Natural killer cell treated with Interleukin-12 subunit alpha and Interleukin-12 subunit beta and Interleukin-15 and Interleukin-18, amount 100 ng/mL, for 72 hours (primary cell): ENCODE measurements at regions not wholly inside any gene's neighbourhood (a gene's known extent, or its start where the extent isn't known, plus 50 kb on each side); places are given as distances from the start of the nearest gene placed in this dataset.

Experiments
- ATAC-seq, 2 donors: fragments of 150-1000 bp; cut with Tn5 transposase in 1 of 2; sonication (Bioruptor Pico), chemical (Tn5 transposase) in 1 of 2; 2 replicates each; pipeline ENCODE4 v1.10.0; 2021
- DNase-seq: peaks from one replicate; pipeline ENCODE4 v3.0.0; 2022; ENCODE audit warnings: low spot score
- H3K27ac Mint-ChIP-seq, 2 donors: 1 replicate in 1 of 2; 2 replicates in 1 of 2; pipeline ENCODE4 v1.8.0; 2022; ENCODE audit warnings: mixed read lengths in 2 of 2, mild to moderate bottlenecking in 1 of 2, moderate library complexity in 1 of 2
- H3K27me3 Mint-ChIP-seq, 2 donors: 1 replicate in 1 of 2; 2 replicates in 1 of 2; pipeline ENCODE4 v1.8.0; 2022; ENCODE audit warnings: mixed read lengths in 2 of 2
- H3K36me3 Mint-ChIP-seq: one replicate; pipeline ENCODE4 v1.8.0; 2022; ENCODE audit warnings: mixed read lengths
- H3K4me1 Mint-ChIP-seq, 2 donors: 1 replicate in 1 of 2; 2 replicates in 1 of 2; pipeline ENCODE4 v1.8.0; 2022; ENCODE audit warnings: low read depth in 2 of 2, mixed read lengths in 2 of 2, mild to moderate bottlenecking in 1 of 2
- H3K4me3 Mint-ChIP-seq: one replicate; pipeline ENCODE4 v1.8.0; 2022; ENCODE audit warnings: mixed read lengths
- H3K9me3 Mint-ChIP-seq: 2 replicates; pipeline ENCODE4 v1.8.0; 2022; ENCODE audit warnings: mixed read lengths

- no peak for DNase-seq
These were observed 1531.6 kb downstream of the KCNT2 start for GRCh38 chr1:195076682-195077081.

GRCh38 chr1:195075973-195076372 lies 1532.3 kb downstream of the KCNT2 start:
- H3K36me3 Mint-ChIP-seq, result no peaks in the 10 kb centered on the region
- ATAC-seq (no peak), DNase-seq (no peak)
- no peak overlapping the region for H3K27ac Mint-ChIP-seq
- no peak overlapping the region for H3K4me3 Mint-ChIP-seq
- H3K27me3 Mint-ChIP-seq, result no peaks in the 10 kb centered on the region
- H3K9me3 Mint-ChIP-seq, result peaks cover 9% of the 10 kb centered on the region
- no peaks in the 10 kb centered on the region for H3K4me1 Mint-ChIP-seq

More at GRCh38 chr1:195076682-195077081, 1531.6 kb downstream of the KCNT2 start:
- Mint-ChIP-seq H3K9me3 (peaks cover 4% of the 10 kb centered on the region), H3K27me3 (no peaks in the 10 kb centered on the region), H3K36me3 (no peaks in the 10 kb centered on the region), H3K4me3 (no peak overlapping the region), H3K4me1 (no peaks in the 10 kb centered on the region), H3K27ac (no peak overlapping the region)
- ATAC-seq, result no peak

- Mint-ChIP-seq H3K9me3 (peaks cover 10% of the 10 kb centered on the region), H3K27me3 (no peaks in the 10 kb centered on the region), H3K4me1 (no peaks in the 10 kb centered on the region), H3K27ac (no peak overlapping the region), H3K36me3 (no peaks in the 10 kb centered on the region), H3K4me3 (no peak overlapping the region)
- ATAC-seq (no peak), DNase-seq (no peak)
These were observed 1536.8 kb downstream of the KCNT2 start for GRCh38 chr1:195071461-195071860.

- ATAC-seq, result no peak
- Mint-ChIP-seq H3K9me3 (peaks cover 3% of the 10 kb centered on the region), H3K4me3 (no peak overlapping the region), H3K27me3 (no peaks in the 10 kb centered on the region), H3K4me1 (no peaks in the 10 kb centered on the region), H3K27ac (no peak overlapping the region), H3K36me3 (peaks cover 4% of the 10 kb centered on the region)
- DNase-seq, result no peak
These were observed 1542.8 kb downstream of the KCNT2 start for GRCh38 chr1:195065437-195065836.

- ATAC-seq, result no peak
These were observed 1543.9 kb downstream of the KCNT2 start for GRCh38 chr1:195064358-195064757.

GRCh38 chr1:195054217-195054687 lies 1554.0 kb downstream of the KCNT2 start:
- DNase-seq (peak; percentile 49), ATAC-seq (no peak)
- H3K36me3 Mint-ChIP-seq, result no peaks in the 10 kb centered on the region
- peaks cover 18% of the 10 kb centered on the region for H3K9me3 Mint-ChIP-seq
- no peaks in the 10 kb centered on the region for H3K4me1 Mint-ChIP-seq
- H3K27me3 Mint-ChIP-seq, result no peaks in the 10 kb centered on the region
- H3K4me3 Mint-ChIP-seq, result no peak overlapping the region
- no peak overlapping the region for H3K27ac Mint-ChIP-seq

More at GRCh38 chr1:195064358-195064757, 1543.9 kb downstream of the KCNT2 start:
- Mint-ChIP-seq H3K9me3 (peaks cover 7% of the 10 kb centered on the region), H3K4me1 (no peaks in the 10 kb centered on the region), H3K4me3 (no peak overlapping the region), H3K36me3 (peaks cover 4% of the 10 kb centered on the region), H3K27me3 (no peaks in the 10 kb centered on the region), H3K27ac (no peak overlapping the region)
- no peak for DNase-seq

- Mint-ChIP-seq H3K4me1 (no peaks in the 10 kb centered on the region), H3K9me3 (peaks cover 20% of the 10 kb centered on the region), H3K27me3 (no peaks in the 10 kb centered on the region), H3K36me3 (no peaks in the 10 kb centered on the region), H3K4me3 (no peak overlapping the region), H3K27ac (no peak overlapping the region)
- DNase-seq (no peak), ATAC-seq (no peak)
These were observed 1554.8 kb downstream of the KCNT2 start for GRCh38 chr1:195053478-195053877.

GRCh38 chr1:195047772-195048171 lies 1560.5 kb downstream of the KCNT2 start:
- peaks cover 5% of the 10 kb centered on the region for H3K36me3 Mint-ChIP-seq
- DNase-seq, result no peak
- no peak overlapping the region for H3K4me3 Mint-ChIP-seq
- peaks cover 12% of the 10 kb centered on the region for H3K9me3 Mint-ChIP-seq
- ATAC-seq, result no peak
- no peak overlapping the region for H3K27ac Mint-ChIP-seq
- H3K27me3 Mint-ChIP-seq, result no peaks in the 10 kb centered on the region
- H3K4me1 Mint-ChIP-seq, result no peaks in the 10 kb centered on the region

- peaks cover 5% of the 10 kb centered on the region for H3K36me3 Mint-ChIP-seq
- H3K27ac Mint-ChIP-seq, result no peak overlapping the region
- no peaks in the 10 kb centered on the region for H3K27me3 Mint-ChIP-seq
- H3K9me3 Mint-ChIP-seq, result peaks cover 5% of the 10 kb centered on the region
- ATAC-seq (no peak), DNase-seq (no peak)
- H3K4me1 Mint-ChIP-seq, result no peaks in the 10 kb centered on the region
- H3K4me3 Mint-ChIP-seq, result no peak overlapping the region
These were observed 1563.2 kb downstream of the KCNT2 start for GRCh38 chr1:195045072-195045471.

- H3K4me3 Mint-ChIP-seq, result no peak overlapping the region
- peaks cover 15% of the 10 kb centered on the region for H3K36me3 Mint-ChIP-seq
- H3K4me1 Mint-ChIP-seq, result no peaks in the 10 kb centered on the region
- no peaks in the 10 kb centered on the region for H3K27me3 Mint-ChIP-seq
- no peak for DNase-seq
- H3K27ac Mint-ChIP-seq, result no peak overlapping the region
- ATAC-seq, result peak; percentile 9 to 48
- peaks cover 9% of the 10 kb centered on the region for H3K9me3 Mint-ChIP-seq
These were observed 1577.4 kb downstream of the KCNT2 start for GRCh38 chr1:195030793-195031192.

GRCh38 chr1:195026792-195027191 lies 1581.4 kb downstream of the KCNT2 start:
- no peaks in the 10 kb centered on the region for H3K36me3 Mint-ChIP-seq

GRCh38 chr1:195019385-195019784 lies 1588.9 kb downstream of the KCNT2 start:
- DNase-seq (no peak), ATAC-seq (no peak)
- H3K27ac Mint-ChIP-seq, result no peak overlapping the region
- H3K36me3 Mint-ChIP-seq, result peaks cover 4% of the 10 kb centered on the region
- H3K4me3 Mint-ChIP-seq, result no peak overlapping the region
- H3K4me1 Mint-ChIP-seq, result no peaks in the 10 kb centered on the region
- H3K9me3 Mint-ChIP-seq, result peaks cover 18% of the 10 kb centered on the region
- H3K27me3 Mint-ChIP-seq, result no peaks in the 10 kb centered on the region

More at GRCh38 chr1:195026792-195027191, 1581.4 kb downstream of the KCNT2 start:
- Mint-ChIP-seq H3K27ac (no peak overlapping the region), H3K27me3 (no peaks in the 10 kb centered on the region), H3K4me1 (no peaks in the 10 kb centered on the region), H3K9me3 (peaks cover 5% of the 10 kb centered on the region), H3K4me3 (no peak overlapping the region)
- no peak for ATAC-seq
- DNase-seq, result no peak

- Mint-ChIP-seq H3K4me3 (no peak overlapping the region), H3K4me1 (no peaks in the 10 kb centered on the region), H3K27me3 (no peaks in the 10 kb centered on the region), H3K9me3 (peaks cover 14% of the 10 kb centered on the region), H3K36me3 (peaks cover 4% of the 10 kb centered on the region), H3K27ac (no peak overlapping the region)
- ATAC-seq, result no peak
- DNase-seq, result no peak
These were observed 1595.2 kb downstream of the KCNT2 start for GRCh38 chr1:195012995-195013394.

- no peak overlapping the region for H3K4me3 Mint-ChIP-seq
- peaks cover 19% of the 10 kb centered on the region for H3K9me3 Mint-ChIP-seq
- H3K36me3 Mint-ChIP-seq, result no peaks in the 10 kb centered on the region
- H3K27me3 Mint-ChIP-seq, result no peaks in the 10 kb centered on the region
- no peak for DNase-seq
- H3K27ac Mint-ChIP-seq, result no peak overlapping the region
- no peak for ATAC-seq
- H3K4me1 Mint-ChIP-seq, result no peaks in the 10 kb centered on the region
These were observed 1602.9 kb downstream of the KCNT2 start for GRCh38 chr1:195005338-195005737.

- no peaks in the 10 kb centered on the region for H3K4me1 Mint-ChIP-seq
- no peaks in the 10 kb centered on the region for H3K36me3 Mint-ChIP-seq
- no peak overlapping the region for H3K4me3 Mint-ChIP-seq
- H3K9me3 Mint-ChIP-seq, result peaks cover 13% of the 10 kb centered on the region
- H3K27ac Mint-ChIP-seq, result no peak overlapping the region
- no peaks in the 10 kb centered on the region for H3K27me3 Mint-ChIP-seq
- no peak for ATAC-seq
- DNase-seq, result no peak
These were observed 1617.8 kb downstream of the KCNT2 start for GRCh38 chr1:194990483-194990882.
